Stimulated activated CD8-positive, alpha-beta memory T cell treated with anti-CD3 and anti-CD28 coated beads, Interleukin-2, amount 100 ng/mL, for 48 hours (primary cell): ENCODE measurements at regions not wholly inside any gene's neighbourhood (a gene's known extent, or its start where the extent isn't known, plus 50 kb on each side); places are given as distances from the start of the nearest gene placed in this dataset.

ENCODE experiments used
- DNase-seq, 2 donors: peaks; one replicate each; pipeline ENCODE4 v3.0.0-alpha.2; 2020; ENCODE audit warnings: low read depth in 2 of 2

- DNase-seq, result no peak
Measured at GRCh38 chr1:222370081-222370912, 177.6 kb downstream of the HHIPL2 start.

DNA sequence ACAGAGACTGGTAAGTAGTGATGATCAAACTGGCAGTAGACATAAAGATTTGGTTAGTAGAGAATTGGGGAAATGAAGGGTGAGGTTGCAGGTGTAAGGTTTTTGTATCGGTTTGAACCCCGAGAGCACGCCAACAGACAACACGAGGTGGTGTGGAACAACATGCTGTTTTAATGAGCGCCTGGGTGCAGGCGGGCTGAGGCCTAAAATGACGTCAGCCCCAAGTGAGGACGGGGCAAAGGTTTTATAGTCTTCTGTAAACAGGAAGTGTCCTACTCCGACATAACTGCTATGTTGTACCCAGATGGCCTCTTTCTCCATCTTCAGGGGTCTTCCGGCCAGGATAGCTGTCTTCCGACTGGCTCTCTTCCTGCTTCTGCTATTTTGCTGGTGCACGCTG, 178.8 kb downstream of the HHIPL2 start:
- no peak for DNase-seq

DNA sequence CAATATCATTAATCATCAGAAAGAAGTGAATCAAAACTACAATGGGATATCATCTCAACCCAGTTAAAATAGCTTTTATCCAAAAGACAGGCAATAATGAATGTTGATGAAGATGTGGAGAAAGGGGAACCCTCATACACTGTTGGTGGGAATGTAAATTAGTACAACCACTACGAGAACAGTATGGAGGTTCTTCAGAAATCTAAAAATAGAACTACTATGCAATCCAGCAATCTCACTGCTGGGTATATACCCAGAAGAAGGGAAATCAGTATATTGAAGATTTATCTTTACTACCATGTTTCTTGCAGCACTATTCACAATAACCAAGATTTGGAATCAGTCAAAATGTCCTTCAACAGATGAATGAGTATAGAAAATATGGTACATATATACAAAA, 189.8 kb downstream of the HHIPL2 start:
- DNase-seq, result no peak

DNA sequence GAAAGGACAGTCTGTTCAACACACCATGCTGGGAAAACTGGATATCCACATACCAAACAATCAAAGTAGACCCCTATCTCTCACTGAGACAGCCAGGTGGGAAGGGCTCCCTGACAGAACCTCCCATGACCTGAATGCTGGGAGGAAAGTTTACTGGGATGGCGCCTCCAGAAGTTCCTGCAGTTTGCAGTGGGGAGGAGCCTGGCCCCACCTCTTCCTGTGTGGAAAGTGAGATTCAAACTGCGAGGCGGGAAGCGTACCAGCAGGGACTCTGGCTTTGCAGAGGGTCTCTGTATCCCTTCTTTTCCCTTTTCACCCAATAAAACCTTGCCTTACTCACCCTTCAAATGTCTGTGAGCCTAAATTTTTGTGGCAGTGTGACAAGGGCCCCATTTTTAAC, 190.7 kb downstream of the HHIPL2 start:
- DNase-seq, result no peak

DNA sequence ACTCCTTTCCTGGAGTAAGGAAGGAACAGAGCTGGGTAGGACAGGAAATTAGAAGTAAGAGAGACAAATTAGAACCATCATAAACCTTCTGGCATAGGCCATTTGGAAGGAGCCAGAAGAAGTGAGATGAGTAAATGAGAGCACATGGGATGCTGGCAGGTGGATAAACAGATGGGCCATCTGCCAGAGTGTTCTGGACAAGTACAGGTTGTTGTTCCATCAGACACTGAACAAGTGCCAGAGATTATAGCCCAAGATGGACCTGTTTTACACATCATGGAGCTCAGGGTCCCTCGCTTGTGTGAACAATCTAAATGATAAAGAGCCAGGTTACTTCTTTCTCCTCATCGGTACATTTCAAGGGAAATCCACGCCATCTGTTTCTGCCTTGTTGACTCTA, 200.3 kb downstream of the HHIPL2 start:
- DNase-seq, result no peak

- DNase-seq, result no peak
Measured at GRCh38 chr1:222346955-222347354, 200.9 kb downstream of the HHIPL2 start.

- DNase-seq, result no peak
Measured at GRCh38 chr1:222339376-222339947, 208.4 kb downstream of the HHIPL2 start.

DNA sequence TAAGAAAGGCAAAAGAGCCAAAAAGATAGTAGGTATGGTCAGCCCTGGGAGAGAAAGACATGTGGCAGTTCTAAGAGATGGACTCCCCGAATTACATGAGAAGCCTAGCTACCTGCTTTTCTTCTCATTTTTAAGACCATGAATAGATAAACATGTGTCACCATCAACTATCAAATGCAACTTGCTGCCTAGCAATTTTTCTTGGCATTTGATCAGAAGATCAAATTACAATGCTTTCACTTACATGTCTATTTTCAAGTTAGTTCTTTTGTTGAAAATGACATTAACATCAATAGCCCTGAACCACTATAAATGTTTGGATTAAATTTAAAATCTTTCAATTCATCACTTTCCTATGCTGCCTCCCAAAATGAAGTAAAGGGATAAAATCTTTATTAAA, 212.3 kb downstream of the HHIPL2 start:
- DNase-seq, result no peak

GRCh38 chr1:222334026-222334680, 213.8 kb downstream of the HHIPL2 start:
- no peak for DNase-seq

DNA sequence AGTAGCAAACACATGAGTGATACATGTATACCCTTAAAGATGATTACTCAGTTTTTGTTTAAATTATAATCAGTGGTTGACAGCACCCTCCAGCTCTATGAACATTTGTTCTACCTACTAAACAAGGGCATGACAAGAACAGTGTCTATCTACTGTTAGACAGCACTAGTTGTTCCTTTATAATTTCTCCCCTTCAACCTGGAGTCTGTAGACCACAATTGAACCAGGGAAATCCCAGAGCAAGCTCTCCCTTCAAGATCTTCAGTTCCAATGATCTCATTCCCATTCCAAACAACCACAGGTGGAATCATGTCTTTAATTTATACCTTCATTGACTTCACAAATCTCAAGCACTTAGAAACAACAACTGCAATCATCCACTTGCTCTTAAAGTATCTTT, 216.1 kb downstream of the HHIPL2 start:
- no peak for DNase-seq

DNA sequence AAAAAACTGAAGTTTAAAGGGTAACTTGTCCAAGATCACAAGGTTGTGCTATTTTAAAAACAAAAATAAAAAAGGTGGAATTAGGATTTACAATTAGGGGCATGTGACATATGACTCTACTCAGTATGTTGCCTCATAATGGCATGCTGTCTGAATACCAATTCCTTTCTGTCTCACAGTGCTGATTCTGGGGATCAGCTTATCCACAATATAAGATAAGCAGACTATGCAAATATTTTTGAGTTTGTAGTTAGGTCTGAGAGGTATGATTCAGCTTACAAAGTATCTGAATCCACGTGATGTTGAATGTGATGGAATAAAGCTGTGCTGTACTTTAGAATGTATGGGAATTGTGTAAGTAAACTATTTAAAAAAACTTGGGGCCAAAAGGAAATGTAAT, 216.6 kb downstream of the HHIPL2 start:
- DNase-seq, result no peak

DNA sequence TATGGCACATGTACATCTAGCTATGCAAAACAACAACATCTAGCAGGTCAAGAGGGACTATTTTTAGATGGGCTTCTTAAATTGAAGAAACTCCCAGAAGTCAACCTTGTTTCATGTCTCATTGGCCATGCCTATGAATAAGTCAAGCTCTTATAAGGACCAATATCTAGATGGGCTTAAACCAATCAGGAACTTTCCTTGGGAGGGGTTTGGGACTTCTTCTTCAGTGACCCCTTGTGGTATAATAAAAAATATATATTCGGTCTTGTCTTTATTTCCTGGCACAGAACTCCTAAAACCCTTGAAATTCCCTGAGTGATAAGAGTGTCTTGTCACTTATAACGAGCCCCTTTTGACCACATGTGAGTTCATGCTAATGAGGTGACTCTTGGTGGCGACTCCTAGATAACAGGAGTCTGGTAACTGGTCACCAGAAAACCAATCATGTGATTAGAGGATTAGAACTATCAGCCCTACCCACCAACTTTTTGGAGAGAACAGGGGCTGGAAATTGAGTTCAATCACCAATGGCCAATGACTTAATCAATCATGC, 218.3 kb downstream of the HHIPL2 start:
- no peak for DNase-seq

GRCh38 chr1:222326710-222327036, 221.2 kb downstream of the HHIPL2 start:
- DNase-seq, result no peak

DNA sequence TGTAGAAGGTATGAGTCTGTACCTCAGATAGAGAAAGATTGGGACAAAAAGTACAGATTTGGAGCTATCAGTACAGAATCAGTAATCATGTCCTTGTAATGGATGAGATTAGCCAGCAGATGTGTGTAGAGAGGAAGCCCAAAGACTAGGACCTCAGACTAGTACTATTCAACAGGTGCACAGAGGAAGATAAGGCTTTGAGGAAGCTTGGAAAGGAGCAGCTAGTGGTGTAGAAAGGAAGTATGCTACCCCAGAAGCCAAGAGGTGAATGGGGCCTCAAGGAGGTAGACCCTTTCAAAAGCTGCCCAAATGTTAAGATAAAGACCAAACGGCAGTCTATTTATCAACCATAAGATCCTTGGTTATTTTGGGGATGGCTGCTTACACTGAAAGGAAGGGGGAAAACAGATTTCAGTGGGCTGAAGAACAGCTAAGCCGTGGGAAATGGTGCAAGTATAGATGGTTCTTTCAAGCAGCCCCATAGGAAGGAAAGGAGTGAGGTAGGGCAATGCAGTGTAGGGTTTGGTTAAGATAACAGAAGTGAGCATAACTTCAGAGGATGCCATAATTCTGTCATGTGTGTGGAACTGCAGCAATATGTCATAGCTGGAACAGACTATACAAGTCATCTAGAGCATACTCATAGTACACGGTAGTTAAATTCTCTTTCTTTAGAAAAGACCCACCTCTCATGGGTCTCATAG, 221.7 kb downstream of the HHIPL2 start:
- no peak for DNase-seq

DNA sequence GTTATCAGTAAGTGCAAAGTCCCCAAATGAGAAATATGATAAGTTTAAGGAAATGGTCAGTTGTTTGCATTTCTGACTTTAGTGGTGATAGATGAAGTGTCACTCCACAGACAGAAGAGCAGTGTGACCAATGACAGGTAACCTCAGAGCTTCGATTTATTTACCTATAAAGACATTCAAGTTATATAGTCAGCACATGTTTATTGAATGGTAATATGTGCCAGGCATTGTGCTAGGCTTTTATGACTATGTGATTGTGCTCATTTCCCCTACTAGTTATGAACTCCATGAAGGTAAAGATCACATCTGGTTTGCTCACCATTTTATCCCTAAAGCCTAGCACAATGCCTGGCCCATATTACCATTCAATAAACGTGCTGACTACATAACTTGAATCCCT, 222.4 kb downstream of the HHIPL2 start:
- DNase-seq, result no peak

- no peak for DNase-seq
Measured at GRCh38 chr1:222314839-222315238, 233.1 kb downstream of the HHIPL2 start.

GRCh38 chr1:222310836-222311235, 237.1 kb downstream of the HHIPL2 start:
- DNase-seq, result no peak

- DNase-seq, result no peak
Measured at GRCh38 chr1:222307621-222308020, 240.3 kb downstream of the HHIPL2 start.

DNA sequence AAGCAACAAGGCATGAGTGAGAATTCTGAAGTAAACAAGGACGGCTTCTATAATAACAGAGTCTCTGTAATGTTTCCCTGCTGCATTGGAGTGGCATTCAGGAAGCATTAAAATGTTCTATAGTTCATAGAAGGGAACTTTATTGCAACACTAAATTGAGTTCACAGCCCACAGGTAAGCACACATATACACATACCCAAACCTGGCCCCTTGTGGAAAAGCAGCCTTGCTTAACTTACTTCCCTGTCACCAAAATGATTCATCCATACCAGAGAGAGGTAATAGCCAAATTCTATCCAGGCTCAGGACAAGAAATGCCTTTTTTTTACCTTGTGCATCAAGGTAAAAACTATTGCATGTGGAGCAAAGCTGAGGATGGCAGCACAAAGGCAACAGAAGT, 241.4 kb downstream of the HHIPL2 start:
- no peak for DNase-seq

- DNase-seq, result no peak
Measured at GRCh38 chr1:222306011-222306410, 241.9 kb downstream of the HHIPL2 start.

DNA sequence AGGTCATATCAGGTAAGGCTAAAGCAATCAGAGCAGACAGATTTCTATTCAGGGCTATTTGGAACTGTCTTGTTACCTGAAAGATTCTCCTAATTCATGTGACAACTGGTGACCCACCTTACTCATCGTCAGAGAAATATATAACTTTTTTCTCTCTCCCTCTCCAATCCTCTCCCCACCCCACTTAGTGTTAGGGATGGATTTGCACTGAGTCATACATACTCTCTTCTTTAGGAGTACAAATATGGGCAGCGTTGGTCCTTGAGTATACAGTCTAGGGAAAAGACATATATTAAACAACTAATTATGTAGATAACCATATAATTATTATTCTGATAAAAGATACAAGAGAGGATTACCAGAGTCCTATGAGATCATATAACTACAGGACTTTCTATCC, 246.3 kb downstream of the HHIPL2 start:
- DNase-seq, result no peak

DNA sequence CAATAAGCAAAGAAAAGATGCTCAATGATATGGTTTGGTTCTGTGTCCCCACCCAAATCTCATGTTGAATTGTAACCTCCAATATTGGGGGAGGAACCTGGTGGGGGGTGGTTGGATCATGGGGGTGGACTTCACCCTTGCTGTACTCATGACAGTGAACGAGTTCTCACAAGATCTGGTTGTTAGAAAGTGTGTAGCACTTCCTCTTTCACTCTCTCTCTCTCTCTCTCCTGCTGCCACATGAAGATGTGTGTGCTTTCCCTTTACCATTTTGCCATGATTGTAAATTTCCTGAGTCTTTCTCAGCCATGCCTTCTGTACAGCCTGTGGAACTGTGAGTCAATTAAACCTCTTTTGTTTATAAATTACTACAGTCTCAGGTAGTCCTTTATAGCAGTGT, 248.4 kb downstream of the HHIPL2 start:
- no peak for DNase-seq
